ENCODE measurements at regions not wholly inside any gene's neighbourhood (a gene's known extent, or its start where the extent isn't known, plus 50 kb on each side); places are given as distances from the start of the nearest gene placed in this dataset.

- no peak overlapping the region for H3K27ac ChIP-seq
- intact Hi-C loops (cut with DNase I), result no loop called here
- TF ChIP-seq CTCF (IDR thresholded peaks at IDR 0.05), result no peak
Observed at GRCh38 chr6:144895313-144896278, 610.5 kb downstream of the UTRN start.

GRCh38 chr6:144896289-144896688 lies 611.2 kb downstream of the UTRN start:
- H3K9me3 ChIP-seq, result no peaks in the 10 kb centered on the region
- DNase-seq (ENCODE audit: low spot score in 2 of 2), result no peak
- H3K4me3 ChIP-seq, result no peak overlapping the region
- H3K36me3 ChIP-seq, result no peaks in the 10 kb centered on the region
- no peaks in the 10 kb centered on the region for H3K4me1 ChIP-seq
- H3K27ac ChIP-seq, result no peak overlapping the region
- TF ChIP-seq CTCF (IDR thresholded peaks at IDR 0.05), result no peak
- H3K27me3 ChIP-seq, result no peaks in the 10 kb centered on the region
- intact Hi-C loops (cut with DNase I), result no loop called here

More at GRCh38 chr6:144895313-144896278, 610.5 kb downstream of the UTRN start:
- Histone ChIP-seq H3K4me1 (no peaks in the 10 kb centered on the region), H3K27me3 (no peaks in the 10 kb centered on the region), H3K4me3 (no peak overlapping the region), H3K9me3 (no peaks in the 10 kb centered on the region), H3K36me3 (no peaks in the 10 kb centered on the region)
- no peak for DNase-seq (ENCODE audit: low spot score in 2 of 2)

GRCh38 chr6:144896871-144897270 lies 611.7 kb downstream of the UTRN start:
- TF ChIP-seq CTCF (IDR thresholded peaks at IDR 0.05), result no peak
- Histone ChIP-seq H3K27ac (no peak overlapping the region), H3K36me3 (no peaks in the 10 kb centered on the region), H3K4me1 (no peaks in the 10 kb centered on the region), H3K9me3 (peaks cover 0 to 4% of the 10 kb centered on the region in 2 donors), H3K4me3 (no peak overlapping the region), H3K27me3 (no peaks in the 10 kb centered on the region)
- intact Hi-C loops (cut with DNase I), result no loop called here
- DNase-seq (ENCODE audit: low spot score in 2 of 2), result no peak

- Histone ChIP-seq H3K4me3 (no peak overlapping the region), H3K27me3 (no peaks in the 10 kb centered on the region), H3K36me3 (no peaks in the 10 kb centered on the region), H3K27ac (no peak overlapping the region), H3K4me1 (no peaks in the 10 kb centered on the region), H3K9me3 (peaks cover 0 to 10% of the 10 kb centered on the region in 2 donors)
- DNase-seq (ENCODE audit: low spot score in 2 of 2), result no peak
- intact Hi-C loops (cut with DNase I), result no loop called here
- no peak for TF ChIP-seq CTCF (IDR thresholded peaks at IDR 0.05)
Observed at GRCh38 chr6:144897441-144897921, 612.3 kb downstream of the UTRN start.

GRCh38 chr6:144898052-144898689 lies 613.0 kb downstream of the UTRN start:
- intact Hi-C loops (cut with DNase I), result no loop called here

More at GRCh38 chr6:144898052-144898689, 613.0 kb downstream of the UTRN start:
- Histone ChIP-seq H3K4me1 (no peaks in the 10 kb centered on the region), H3K27me3 (no peaks in the 10 kb centered on the region), H3K27ac (no peak overlapping the region), H3K4me3 (no peak overlapping the region), H3K36me3 (no peaks in the 10 kb centered on the region), H3K9me3 (peaks cover 0 to 10% of the 10 kb centered on the region in 2 donors)
- no peak for TF ChIP-seq CTCF (IDR thresholded peaks at IDR 0.05)
- DNase-seq (ENCODE audit: low spot score in 2 of 2), result no peak

Measured in ascending aorta (tissue), 2 donors.